Adrenal gland (tissue), 5 donors: ENCODE measurements at regions not wholly inside any gene's neighbourhood (a gene's known extent, or its start where the extent isn't known, plus 50 kb on each side); places are given as distances from the start of the nearest gene placed in this dataset.
"Not testable (repeated sequence)": the region's sequence is repeated elsewhere in the genome, so short reads cannot be mapped to it uniquely, and the experiment has no call there.

ENCODE experiments used
- CTCF ChIP-seq, 6 experiments: fragments of 450-650 bp in 4 of 6; fragments of 200-600 bp in 2 of 6; sonication (generic) in 1 of 6; IDR thresholded peaks; 1 replicate in 5 of 6; 2 replicates in 1 of 6; pipeline versions ENCODE4 v1.5.1 to v1.8.0; 2016 to 2021; ENCODE audit warnings: antibody characterized with exemption in 6 of 6, mild to moderate bottlenecking in 2 of 6, moderate library complexity in 1 of 6
- POLR2A ChIP-seq, 2 donors: fragments of 450-650 bp; IDR thresholded peaks; one replicate each; pipeline ENCODE4 v1.6.1; 2017; ENCODE audit warnings: antibody characterized with exemption in 2 of 2, mild to moderate bottlenecking in 2 of 2, moderate library complexity in 1 of 2
- donor health status: DM: no; HTN: no; CAD: no.

GRCh38 chr6:144670259-144670658, 385.1 kb downstream of the UTRN start:
- TF ChIP-seq CTCF, POLR2A (IDR thresholded peaks at IDR 0.05): not testable (repeated sequence)
